Body of pancreas (tissue), 4 donors: ENCODE measurements at regions not wholly inside any gene's neighbourhood (a gene's known extent, or its start where the extent isn't known, plus 50 kb on each side); places are given as distances from the start of the nearest gene placed in this dataset.

Experiments used
- POLR2A ChIP-seq, 3 donors: fragments of 450-650 bp; IDR thresholded peaks; one replicate each; pipeline ENCODE4 v1.6.1; 2016; ENCODE audit warnings: antibody characterized with exemption in 3 of 3, mild to moderate bottlenecking in 2 of 3
- TF ChIP-seq, protein P1 (sequence below), 7 experiments: fragments of 450-650 bp in 4 of 7; fragments of 200-600 bp in 3 of 7; sonication (generic) in 3 of 7; IDR thresholded peaks; one replicate each; pipeline ENCODE4 v1.5.1; 2016 to 2019; ENCODE audit warnings: antibody characterized with exemption in 7 of 7

GRCh38 chr13:40379794-40380578, 286.5 kb downstream of the FOXO1 start:
- TF ChIP-seq, protein P1, sequence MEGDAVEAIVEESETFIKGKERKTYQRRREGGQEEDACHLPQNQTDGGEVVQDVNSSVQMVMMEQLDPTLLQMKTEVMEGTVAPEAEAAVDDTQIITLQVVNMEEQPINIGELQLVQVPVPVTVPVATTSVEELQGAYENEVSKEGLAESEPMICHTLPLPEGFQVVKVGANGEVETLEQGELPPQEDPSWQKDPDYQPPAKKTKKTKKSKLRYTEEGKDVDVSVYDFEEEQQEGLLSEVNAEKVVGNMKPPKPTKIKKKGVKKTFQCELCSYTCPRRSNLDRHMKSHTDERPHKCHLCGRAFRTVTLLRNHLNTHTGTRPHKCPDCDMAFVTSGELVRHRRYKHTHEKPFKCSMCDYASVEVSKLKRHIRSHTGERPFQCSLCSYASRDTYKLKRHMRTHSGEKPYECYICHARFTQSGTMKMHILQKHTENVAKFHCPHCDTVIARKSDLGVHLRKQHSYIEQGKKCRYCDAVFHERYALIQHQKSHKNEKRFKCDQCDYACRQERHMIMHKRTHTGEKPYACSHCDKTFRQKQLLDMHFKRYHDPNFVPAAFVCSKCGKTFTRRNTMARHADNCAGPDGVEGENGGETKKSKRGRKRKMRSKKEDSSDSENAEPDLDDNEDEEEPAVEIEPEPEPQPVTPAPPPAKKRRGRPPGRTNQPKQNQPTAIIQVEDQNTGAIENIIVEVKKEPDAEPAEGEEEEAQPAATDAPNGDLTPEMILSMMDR (IDR thresholded peaks at IDR 0.05) = no peak
- no peak for TF ChIP-seq POLR2A (IDR thresholded peaks at IDR 0.05)
